Neural progenitor cell (in vitro differentiated cells): ENCODE measurements at regions not wholly inside any gene's neighbourhood (a gene's known extent, or its start where the extent isn't known, plus 50 kb on each side); places are given as distances from the start of the nearest gene placed in this dataset.

Experiments used
- CTCF ChIP-seq: fragments of 200-600 bp; sonication (generic); IDR thresholded peaks from 2 replicates; pipeline ENCODE4 v1.5.1; 2017; ENCODE audit warnings: antibody characterized with exemption, mild to moderate bottlenecking
- EZH2 ChIP-seq: fragments of 200-600 bp; sonication (generic); IDR thresholded peaks from 2 replicates; pipeline ENCODE4 v1.6.1; 2017; ENCODE audit warnings: antibody characterized with exemption, mild to moderate bottlenecking, moderate library complexity
- EZH2phosphoT487 ChIP-seq: fragments of 200-600 bp; sonication (generic); IDR thresholded peaks from 2 replicates; pipeline ENCODE4 v1.6.1; 2017; ENCODE audit warnings: antibody characterized with exemption

DNA sequence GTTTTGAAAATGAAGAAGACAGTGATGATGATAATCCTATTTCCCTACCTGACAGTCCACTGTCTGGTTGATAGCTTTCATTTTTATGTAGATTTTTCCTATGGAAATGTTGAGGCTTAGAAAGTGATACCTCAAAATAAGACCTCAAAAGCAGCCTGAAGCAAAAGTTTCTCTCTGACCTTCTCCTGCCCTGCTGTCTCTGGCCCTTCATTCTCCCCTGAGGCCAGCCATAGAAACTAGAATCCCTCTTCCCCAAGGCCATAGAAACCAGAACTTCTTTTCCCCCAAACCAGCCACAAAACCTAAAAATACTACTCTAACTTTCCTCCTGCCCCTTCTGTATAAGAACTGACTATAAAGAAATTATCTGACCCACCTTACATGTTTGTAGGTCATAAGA is 52.6 kb upstream of the GCM1 start:
- TF ChIP-seq EZH2, result no peak
- TF ChIP-seq CTCF, result no peak
- no peak for TF ChIP-seq EZH2phosphoT487
